ENCODE measurements at regions not wholly inside any gene's neighbourhood (a gene's known extent, or its start where the extent isn't known, plus 50 kb on each side); places are given as distances from the start of the nearest gene placed in this dataset.

DNA sequence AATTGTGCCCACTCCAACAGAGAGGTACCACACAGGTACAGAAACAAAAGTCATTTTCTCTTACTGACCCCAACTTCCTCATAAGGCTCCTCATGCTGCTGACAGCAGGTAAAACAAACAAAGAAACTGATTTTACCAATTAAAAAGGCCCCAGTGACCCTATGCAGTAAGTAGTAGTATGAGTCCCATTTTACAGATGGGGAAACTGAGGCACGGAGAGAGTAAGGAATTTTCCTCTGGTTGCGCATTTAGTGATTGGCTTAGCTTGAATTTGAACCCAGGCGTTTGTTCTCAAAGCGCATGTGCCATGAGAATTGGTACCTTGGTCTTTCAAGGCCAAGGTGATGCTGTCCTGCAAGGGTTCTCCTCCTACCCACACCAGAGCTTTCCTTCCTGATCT is 66.1 kb upstream of the ZBTB40 start:
- Histone ChIP-seq H3K27me3 (no peaks in the 10 kb centered on the region), H3K4me3 (no peak overlapping the region), H3K27ac (no peak overlapping the region), H3K36me3 (no peaks in the 10 kb centered on the region), H3K4me1 (no peaks in the 10 kb centered on the region), H3K9me3 (no peaks in the 10 kb centered on the region)
- TF ChIP-seq, protein P1, sequence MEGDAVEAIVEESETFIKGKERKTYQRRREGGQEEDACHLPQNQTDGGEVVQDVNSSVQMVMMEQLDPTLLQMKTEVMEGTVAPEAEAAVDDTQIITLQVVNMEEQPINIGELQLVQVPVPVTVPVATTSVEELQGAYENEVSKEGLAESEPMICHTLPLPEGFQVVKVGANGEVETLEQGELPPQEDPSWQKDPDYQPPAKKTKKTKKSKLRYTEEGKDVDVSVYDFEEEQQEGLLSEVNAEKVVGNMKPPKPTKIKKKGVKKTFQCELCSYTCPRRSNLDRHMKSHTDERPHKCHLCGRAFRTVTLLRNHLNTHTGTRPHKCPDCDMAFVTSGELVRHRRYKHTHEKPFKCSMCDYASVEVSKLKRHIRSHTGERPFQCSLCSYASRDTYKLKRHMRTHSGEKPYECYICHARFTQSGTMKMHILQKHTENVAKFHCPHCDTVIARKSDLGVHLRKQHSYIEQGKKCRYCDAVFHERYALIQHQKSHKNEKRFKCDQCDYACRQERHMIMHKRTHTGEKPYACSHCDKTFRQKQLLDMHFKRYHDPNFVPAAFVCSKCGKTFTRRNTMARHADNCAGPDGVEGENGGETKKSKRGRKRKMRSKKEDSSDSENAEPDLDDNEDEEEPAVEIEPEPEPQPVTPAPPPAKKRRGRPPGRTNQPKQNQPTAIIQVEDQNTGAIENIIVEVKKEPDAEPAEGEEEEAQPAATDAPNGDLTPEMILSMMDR (IDR thresholded peaks at IDR 0.05): no peak
- no peak for DNase-seq (ENCODE audit: low spot score)

DNA sequence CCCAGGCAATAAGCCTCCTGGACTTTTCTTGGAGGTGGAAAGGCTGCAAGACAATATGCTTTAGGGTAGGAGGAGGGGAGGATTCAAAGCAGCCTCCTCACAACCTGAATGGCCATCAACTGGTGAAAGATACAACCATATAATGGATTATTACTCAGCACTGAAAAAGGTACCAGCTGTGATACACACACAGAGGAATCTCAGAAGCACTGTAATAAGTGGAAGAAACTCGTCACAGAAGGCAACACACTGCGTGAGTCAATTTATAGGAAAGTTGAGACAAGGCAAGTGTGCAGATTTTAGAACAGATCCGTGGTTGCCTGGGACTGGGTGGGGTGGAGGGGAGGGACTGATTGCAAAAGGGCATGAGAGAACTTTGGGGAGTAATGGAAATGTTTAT is 64.9 kb upstream of the ZBTB40 start:
- DNase-seq (ENCODE audit: low spot score): no peak

DNA sequence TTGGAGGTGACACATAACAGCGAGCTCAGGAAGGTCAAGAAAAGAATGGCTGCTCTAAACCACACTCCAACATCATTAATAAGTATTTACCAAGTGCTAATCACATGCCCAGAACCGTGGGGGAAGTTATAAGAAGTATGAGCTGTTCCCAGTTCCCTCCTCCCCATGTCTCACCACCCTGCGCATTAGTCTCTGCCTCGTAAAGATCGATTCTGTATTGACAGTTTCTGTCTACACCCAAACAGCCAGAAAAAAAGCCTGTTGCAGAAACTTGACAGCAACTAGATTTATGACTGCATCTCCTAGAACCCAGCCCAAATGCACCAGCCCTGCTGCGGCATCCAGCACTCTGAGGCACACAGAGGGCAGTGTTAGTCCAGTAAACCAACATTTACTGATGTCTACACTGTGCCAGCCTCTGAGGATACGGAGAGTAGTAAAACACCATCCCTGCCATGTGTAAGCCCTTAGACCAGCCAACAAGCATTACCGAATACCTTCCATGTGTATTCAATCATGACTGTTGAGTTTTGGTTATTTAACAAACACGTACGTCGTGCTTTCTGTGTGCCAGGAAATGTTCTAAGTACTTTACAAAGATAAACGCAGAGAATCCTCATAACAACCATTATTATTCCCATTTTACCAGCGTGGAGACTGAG is 63.6 kb upstream of the ZBTB40 start:
- DNase-seq (ENCODE audit: low spot score): no peak
- H3K4me3 ChIP-seq: no peak overlapping the region
- TF ChIP-seq, protein P1 (IDR thresholded peaks at IDR 0.05): no peak
- H3K27ac ChIP-seq: no peak overlapping the region
- H3K36me3 ChIP-seq: no peaks in the 10 kb centered on the region
- no peaks in the 10 kb centered on the region for H3K27me3 ChIP-seq
- no peaks in the 10 kb centered on the region for H3K4me1 ChIP-seq
- no peaks in the 10 kb centered on the region for H3K9me3 ChIP-seq

More for the DNA sequence above, 64.9 kb upstream of the ZBTB40 start:
- H3K36me3 ChIP-seq: no peaks in the 10 kb centered on the region
- TF ChIP-seq, protein P1 (IDR thresholded peaks at IDR 0.05): no peak
- no peaks in the 10 kb centered on the region for H3K9me3 ChIP-seq
- H3K27ac ChIP-seq: no peak overlapping the region
- no peaks in the 10 kb centered on the region for H3K27me3 ChIP-seq
- H3K4me1 ChIP-seq: no peaks in the 10 kb centered on the region
- no peak overlapping the region for H3K4me3 ChIP-seq

DNA sequence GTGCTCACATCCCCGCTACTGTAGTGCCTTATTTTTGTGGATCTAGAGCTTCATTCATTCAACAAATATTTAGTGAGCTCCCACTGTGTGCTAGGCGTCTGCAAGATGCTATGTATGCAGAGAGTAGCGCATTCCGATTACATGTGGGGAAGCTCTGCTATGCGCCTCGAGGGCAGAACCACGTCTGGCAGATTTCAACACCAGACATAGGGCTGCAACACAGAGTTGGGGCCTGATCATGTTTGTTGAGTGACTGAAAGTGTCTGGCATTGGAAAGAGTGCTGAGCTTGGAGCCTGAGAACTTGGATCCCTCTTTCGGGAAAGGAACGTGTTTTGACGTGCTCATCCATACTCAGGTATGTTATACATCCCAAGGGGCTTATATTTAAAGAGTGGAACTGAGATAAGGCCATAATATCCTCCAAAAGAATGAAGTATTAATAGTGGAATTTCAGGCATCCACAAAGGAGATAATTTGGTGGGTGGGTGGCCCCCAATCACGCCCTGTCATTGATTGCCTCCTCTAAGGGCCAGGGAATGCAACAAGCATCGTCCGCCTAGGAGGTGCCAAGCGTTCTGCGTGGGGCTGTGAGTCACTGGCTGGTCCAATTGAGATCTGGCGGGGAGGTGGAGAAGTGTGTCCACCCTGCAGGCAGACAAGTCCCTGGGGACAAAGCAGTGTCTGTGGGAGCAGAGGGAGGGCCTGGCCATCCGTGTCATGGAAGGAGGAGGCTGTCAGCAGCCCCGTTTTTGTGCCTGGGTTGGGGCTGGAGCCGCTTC is 62.8 kb upstream of the ZBTB40 start:
- Histone ChIP-seq H3K36me3 (no peaks in the 10 kb centered on the region), H3K27me3 (no peaks in the 10 kb centered on the region), H3K4me1 (no peaks in the 10 kb centered on the region), H3K27ac (no peak overlapping the region), H3K4me3 (no peak overlapping the region), H3K9me3 (no peaks in the 10 kb centered on the region)
- DNase-seq (ENCODE audit: low spot score): no peak
- TF ChIP-seq, protein P1 (IDR thresholded peaks at IDR 0.05): no peak

DNA sequence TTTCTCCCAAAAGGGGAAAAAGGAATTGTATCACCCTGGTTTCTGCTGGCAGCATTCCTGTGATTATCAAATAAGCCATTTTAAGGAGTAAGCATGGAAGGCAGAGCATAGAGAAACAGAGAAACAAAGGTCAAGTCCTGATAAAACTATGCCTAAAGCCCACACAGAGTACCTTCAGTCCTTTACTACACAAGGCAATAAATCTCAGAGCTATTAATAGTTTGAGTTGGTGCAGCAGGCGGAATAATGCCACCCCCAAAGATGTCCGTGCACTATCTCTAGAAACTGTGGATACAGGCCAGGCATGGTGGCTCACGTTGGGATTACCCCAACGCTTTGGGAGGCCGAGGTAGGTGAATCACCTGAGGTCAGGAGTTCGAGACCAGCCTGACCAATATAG is 58.1 kb upstream of the ZBTB40 start:
- Histone ChIP-seq H3K9me3 (no peaks in the 10 kb centered on the region), H3K27ac (no peak overlapping the region), H3K36me3 (no peaks in the 10 kb centered on the region), H3K4me1 (no peaks in the 10 kb centered on the region), H3K4me3 (no peak overlapping the region), H3K27me3 (no peaks in the 10 kb centered on the region)
- TF ChIP-seq, protein P1 (IDR thresholded peaks at IDR 0.05): no peak
- no peak for DNase-seq (ENCODE audit: low spot score)
